ENCODE measurements at regions not wholly inside any gene's neighbourhood (a gene's known extent, or its start where the extent isn't known, plus 50 kb on each side); places are given as distances from the start of the nearest gene placed in this dataset.

DNA sequence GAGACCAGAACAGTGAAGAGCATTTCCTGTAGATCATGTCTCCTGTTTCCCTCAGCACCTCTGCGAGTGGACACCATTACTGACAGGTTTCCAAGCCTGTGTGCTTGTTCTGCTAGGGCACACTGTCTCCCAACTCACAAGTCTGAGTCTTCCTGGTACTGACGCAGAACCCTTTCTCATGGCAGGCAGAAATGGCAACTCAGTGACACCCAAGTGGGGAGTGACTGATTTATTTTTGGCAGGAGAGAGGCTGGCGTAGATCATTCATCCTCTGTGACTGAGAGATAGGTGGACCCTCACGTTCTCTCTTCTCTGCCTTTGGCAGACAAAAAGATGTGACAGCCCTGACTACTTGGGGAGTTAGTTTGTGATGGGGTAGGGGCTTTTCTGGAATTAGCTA, 183.4 kb downstream of the RFC3 start:
- Mint-ChIP-seq H3K9me3 (ENCODE audit: unreplicated experiment) (peaks cover 5% of the 10 kb centered on the region), H3K4me1 (ENCODE audit: low read depth, unreplicated experiment) (peaks cover 15% of the 10 kb centered on the region), H3K36me3 (ENCODE audit: insufficient read depth, unreplicated experiment) (no peaks in the 10 kb centered on the region), H3K27ac (ENCODE audit: unreplicated experiment) (no peak overlapping the region), H3K4me3 (ENCODE audit: unreplicated experiment) (no peak overlapping the region), H3K27me3 (ENCODE audit: insufficient read depth, unreplicated experiment) (no peaks in the 10 kb centered on the region)
- no peak overlapping the region for H3K4me3 ChIP-seq (ENCODE audit: low read depth, low read length)
- intact Hi-C loops (cut with micrococcal nuclease; ENCODE audit: unreplicated experiment): loop anchor here (1.0 kb wide), 1 partner anchor 76 kb away; no protein-coding TSS in a partner anchor
- DNase-seq: no peak
- H3K9me3 ChIP-seq: no peaks in the 10 kb centered on the region
- ChIA-PET CTCF (no interaction called here), POLR2A (no interaction called here)
- H3K27me3 ChIP-seq (replicated peaks; ENCODE audit: control insufficient read depth, insufficient read depth, low read length): no peaks in the 10 kb centered on the region
- no peaks in the 10 kb centered on the region for H3K36me3 ChIP-seq (ENCODE audit: control insufficient read depth, insufficient read depth, low read length)
- H3K4me1 ChIP-seq: peaks cover 13% of the 10 kb centered on the region; the same call in 1 of the 2 replicates
- TF ChIP-seq, protein P1, sequence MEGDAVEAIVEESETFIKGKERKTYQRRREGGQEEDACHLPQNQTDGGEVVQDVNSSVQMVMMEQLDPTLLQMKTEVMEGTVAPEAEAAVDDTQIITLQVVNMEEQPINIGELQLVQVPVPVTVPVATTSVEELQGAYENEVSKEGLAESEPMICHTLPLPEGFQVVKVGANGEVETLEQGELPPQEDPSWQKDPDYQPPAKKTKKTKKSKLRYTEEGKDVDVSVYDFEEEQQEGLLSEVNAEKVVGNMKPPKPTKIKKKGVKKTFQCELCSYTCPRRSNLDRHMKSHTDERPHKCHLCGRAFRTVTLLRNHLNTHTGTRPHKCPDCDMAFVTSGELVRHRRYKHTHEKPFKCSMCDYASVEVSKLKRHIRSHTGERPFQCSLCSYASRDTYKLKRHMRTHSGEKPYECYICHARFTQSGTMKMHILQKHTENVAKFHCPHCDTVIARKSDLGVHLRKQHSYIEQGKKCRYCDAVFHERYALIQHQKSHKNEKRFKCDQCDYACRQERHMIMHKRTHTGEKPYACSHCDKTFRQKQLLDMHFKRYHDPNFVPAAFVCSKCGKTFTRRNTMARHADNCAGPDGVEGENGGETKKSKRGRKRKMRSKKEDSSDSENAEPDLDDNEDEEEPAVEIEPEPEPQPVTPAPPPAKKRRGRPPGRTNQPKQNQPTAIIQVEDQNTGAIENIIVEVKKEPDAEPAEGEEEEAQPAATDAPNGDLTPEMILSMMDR (IDR thresholded peaks at IDR 0.05; ENCODE audit: insufficient read depth in 1 of 2, low read depth in 1 of 2, low read length in 1 of 2, severe bottlenecking in 1 of 2, unreplicated experiment in 1 of 2): no peak
- BruUV-seq (replicated peaks): no TSS peak

GRCh38 chr13:34002141-34002540, 184.2 kb downstream of the RFC3 start:
- POLR2A ChIA-PET: no interaction called here
- intact Hi-C loops (cut with micrococcal nuclease; ENCODE audit: unreplicated experiment): no loop called here
- peaks cover 15% of the 10 kb centered on the region for H3K4me1 Mint-ChIP-seq (ENCODE audit: low read depth, unreplicated experiment)
- TF ChIP-seq, protein P1 (IDR thresholded peaks at IDR 0.05; ENCODE audit: insufficient read depth in 1 of 2, low read depth in 1 of 2, low read length in 1 of 2, severe bottlenecking in 1 of 2, unreplicated experiment in 1 of 2): no peak
- H3K4me3 Mint-ChIP-seq (ENCODE audit: unreplicated experiment): no peak overlapping the region
- H3K9me3 Mint-ChIP-seq (ENCODE audit: unreplicated experiment): peaks cover 4% of the 10 kb centered on the region
- no TSS peak for BruUV-seq (replicated peaks)
- H3K27me3 Mint-ChIP-seq (ENCODE audit: insufficient read depth, unreplicated experiment): no peaks in the 10 kb centered on the region
- Histone ChIP-seq H3K9me3 (no peaks in the 10 kb centered on the region), H3K36me3 (ENCODE audit: control insufficient read depth, insufficient read depth, low read length) (no peaks in the 10 kb centered on the region), H3K27me3 (replicated peaks; ENCODE audit: control insufficient read depth, insufficient read depth, low read length) (no peaks in the 10 kb centered on the region), H3K4me3 (ENCODE audit: low read depth, low read length) (no peak overlapping the region), H3K4me1 (peaks cover 13% of the 10 kb centered on the region; the same call in 1 of the 2 replicates)
- no peaks in the 10 kb centered on the region for H3K36me3 Mint-ChIP-seq (ENCODE audit: insufficient read depth, unreplicated experiment)
- H3K27ac Mint-ChIP-seq (ENCODE audit: unreplicated experiment): no peak overlapping the region
- CTCF ChIA-PET: no interaction called here
- no peak for DNase-seq

DNA sequence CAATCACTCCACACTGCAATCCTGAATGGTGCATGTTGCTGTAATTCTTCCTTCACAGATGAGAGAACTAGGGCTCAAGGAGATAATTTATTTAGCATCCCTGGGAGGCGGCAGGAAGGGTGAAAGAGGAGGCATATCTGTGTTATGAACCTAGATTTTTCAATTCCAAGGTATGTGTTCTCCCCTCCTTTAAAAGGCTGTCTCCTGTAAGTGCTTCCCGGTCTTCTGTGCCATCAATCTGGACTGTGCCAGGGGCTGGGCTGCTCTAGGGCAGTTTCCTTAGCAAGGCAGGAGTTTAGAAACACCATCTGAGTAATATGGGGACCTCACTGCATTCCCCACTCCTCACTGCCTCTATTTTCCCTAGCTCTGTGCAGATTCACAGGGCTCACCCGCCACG, 185.0 kb downstream of the RFC3 start:
- no TSS peak for BruUV-seq (replicated peaks)
- intact Hi-C loops (cut with micrococcal nuclease; ENCODE audit: unreplicated experiment): no loop called here
- no peaks in the 10 kb centered on the region for H3K9me3 Mint-ChIP-seq (ENCODE audit: unreplicated experiment)
- TF ChIP-seq, protein P1 (IDR thresholded peaks at IDR 0.05; ENCODE audit: insufficient read depth in 1 of 2, low read depth in 1 of 2, low read length in 1 of 2, severe bottlenecking in 1 of 2, unreplicated experiment in 1 of 2): no peak
- Histone ChIP-seq H3K9me3 (no peaks in the 10 kb centered on the region), H3K4me3 (ENCODE audit: low read depth, low read length) (no peak overlapping the region), H3K27me3 (replicated peaks; ENCODE audit: control insufficient read depth, insufficient read depth, low read length) (no peaks in the 10 kb centered on the region), H3K36me3 (ENCODE audit: control insufficient read depth, insufficient read depth, low read length) (no peaks in the 10 kb centered on the region), H3K4me1 (peaks cover 13% of the 10 kb centered on the region; the same call in 1 of the 2 replicates)
- POLR2A ChIA-PET: no interaction called here
- DNase-seq: no peak
- H3K27ac Mint-ChIP-seq (ENCODE audit: unreplicated experiment): no peak overlapping the region
- H3K4me1 Mint-ChIP-seq (ENCODE audit: low read depth, unreplicated experiment): peaks cover 15% of the 10 kb centered on the region
- no peaks in the 10 kb centered on the region for H3K27me3 Mint-ChIP-seq (ENCODE audit: insufficient read depth, unreplicated experiment)
- no peak overlapping the region for H3K4me3 Mint-ChIP-seq (ENCODE audit: unreplicated experiment)
- H3K36me3 Mint-ChIP-seq (ENCODE audit: insufficient read depth, unreplicated experiment): no peaks in the 10 kb centered on the region
- CTCF ChIA-PET: no interaction called here

Measured in Caco-2 (cell line).